HepG2 (cell line): ENCODE measurements at regions not wholly inside any gene's neighbourhood (a gene's known extent, or its start where the extent isn't known, plus 50 kb on each side); places are given as distances from the start of the nearest gene placed in this dataset.

Experiments used
- GTF2F1 ChIP-seq: fragments of 150-350 bp; IDR thresholded peaks from 2 replicates; pipeline ENCODE4 v1.6.1; 2014; ENCODE audit warnings: low read length
- JUND ChIP-seq: sonication (generic); formaldehyde crosslinking; IDR thresholded peaks from 2 replicates; pipeline ENCODE4 v1.8.0; 2022; ENCODE audit warnings: mild to moderate bottlenecking, missing genetic modification reagents
- NFYB ChIP-seq: sonication (generic); formaldehyde crosslinking; IDR thresholded peaks from 2 replicates; pipeline ENCODE4 v1.4.0; 2020; ENCODE audit warnings: missing genetic modification reagents
- TBP ChIP-seq: sonication (generic); formaldehyde crosslinking; IDR thresholded peaks from 2 replicates; pipeline ENCODE4 v1.5.0; 2020; ENCODE audit warnings: missing genetic modification reagents
- ZNF138 ChIP-seq: sonication (generic); formaldehyde crosslinking; IDR thresholded peaks from 2 replicates; pipeline ENCODE4 v1.5.0; 2020; ENCODE audit warnings: mild to moderate bottlenecking, low read depth, missing genetic modification reagents
- ZNF282 ChIP-seq: fragments of 450-650 bp; IDR thresholded peaks from 2 replicates; pipeline ENCODE4 v1.6.1; 2018; ENCODE audit not compliant: partially characterized antibody
- ZNF761 ChIP-seq: sonication (generic); formaldehyde crosslinking; conservative IDR thresholded peaks from 2 replicates; pipeline ENCODE4 v1.4.0; 2020; ENCODE audit warnings: mild to moderate bottlenecking, missing genetic modification reagents
- ZSCAN12 ChIP-seq: sonication (generic); formaldehyde crosslinking; IDR thresholded peaks from 2 replicates; pipeline ENCODE4 v1.9.0; 2021; ENCODE audit warnings: mild to moderate bottlenecking, missing genetic modification reagents
- TF ChIP-seq, protein P1 (sequence below): sonication (generic); formaldehyde crosslinking; IDR thresholded peaks from 2 replicates; pipeline ENCODE4 v1.9.0; 2022; ENCODE audit warnings: missing genetic modification reagents, mild to moderate bottlenecking, borderline replicate concordance
- TF ChIP-seq, protein P2 (sequence below): IDR thresholded peaks from 2 replicates; pipeline ENCODE4 v1.6.1; 2016; ENCODE audit warnings: low read depth, control low read depth
- TF ChIP-seq, protein P3 (sequence below): sonication (generic); formaldehyde crosslinking; IDR thresholded peaks from 2 replicates; pipeline ENCODE4 v1.5.0; 2020; ENCODE audit warnings: mild to moderate bottlenecking, missing genetic modification reagents, moderate library complexity
- TF ChIP-seq, protein P4 (sequence below): IDR thresholded peaks from 2 replicates; pipeline ENCODE4 v1.6.1; 2012; ENCODE audit warnings: inconsistent platforms

DNA sequence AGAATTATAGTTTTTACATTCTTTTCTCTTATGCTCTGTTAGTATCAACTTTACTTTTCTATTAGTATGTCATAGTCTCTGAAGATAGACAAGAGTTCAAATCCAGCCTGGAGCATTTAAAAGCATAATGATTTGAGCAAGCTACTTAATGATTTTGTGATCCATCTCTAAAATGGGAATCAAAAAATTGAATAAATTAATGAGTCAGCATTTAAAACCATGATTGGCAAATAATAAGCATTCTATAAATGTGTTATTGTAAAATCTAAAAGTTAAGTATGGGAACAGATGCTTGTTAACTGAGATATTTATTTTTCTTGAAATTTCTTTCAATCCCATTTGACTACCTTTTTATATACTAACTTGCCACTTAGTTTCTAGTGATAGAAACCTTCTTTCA lies 391.6 kb downstream of the PCDH7 start:
- TF ChIP-seq, protein P1, sequence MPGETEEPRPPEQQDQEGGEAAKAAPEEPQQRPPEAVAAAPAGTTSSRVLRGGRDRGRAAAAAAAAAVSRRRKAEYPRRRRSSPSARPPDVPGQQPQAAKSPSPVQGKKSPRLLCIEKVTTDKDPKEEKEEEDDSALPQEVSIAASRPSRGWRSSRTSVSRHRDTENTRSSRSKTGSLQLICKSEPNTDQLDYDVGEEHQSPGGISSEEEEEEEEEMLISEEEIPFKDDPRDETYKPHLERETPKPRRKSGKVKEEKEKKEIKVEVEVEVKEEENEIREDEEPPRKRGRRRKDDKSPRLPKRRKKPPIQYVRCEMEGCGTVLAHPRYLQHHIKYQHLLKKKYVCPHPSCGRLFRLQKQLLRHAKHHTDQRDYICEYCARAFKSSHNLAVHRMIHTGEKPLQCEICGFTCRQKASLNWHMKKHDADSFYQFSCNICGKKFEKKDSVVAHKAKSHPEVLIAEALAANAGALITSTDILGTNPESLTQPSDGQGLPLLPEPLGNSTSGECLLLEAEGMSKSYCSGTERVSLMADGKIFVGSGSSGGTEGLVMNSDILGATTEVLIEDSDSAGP (CRISPR knock-in tag), result no peak
- TF ChIP-seq ZNF138 (CRISPR knock-in tag), result no peak
- TF ChIP-seq, protein P2, sequence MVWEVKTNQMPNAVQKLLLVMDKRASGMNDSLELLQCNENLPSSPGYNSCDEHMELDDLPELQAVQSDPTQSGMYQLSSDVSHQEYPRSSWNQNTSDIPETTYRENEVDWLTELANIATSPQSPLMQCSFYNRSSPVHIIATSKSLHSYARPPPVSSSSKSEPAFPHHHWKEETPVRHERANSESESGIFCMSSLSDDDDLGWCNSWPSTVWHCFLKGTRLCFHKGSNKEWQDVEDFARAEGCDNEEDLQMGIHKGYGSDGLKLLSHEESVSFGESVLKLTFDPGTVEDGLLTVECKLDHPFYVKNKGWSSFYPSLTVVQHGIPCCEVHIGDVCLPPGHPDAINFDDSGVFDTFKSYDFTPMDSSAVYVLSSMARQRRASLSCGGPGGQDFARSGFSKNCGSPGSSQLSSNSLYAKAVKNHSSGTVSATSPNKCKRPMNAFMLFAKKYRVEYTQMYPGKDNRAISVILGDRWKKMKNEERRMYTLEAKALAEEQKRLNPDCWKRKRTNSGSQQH, result no peak
- no peak for TF ChIP-seq TBP (CRISPR knock-in tag)
- TF ChIP-seq ZNF282, result no peak
- TF ChIP-seq NFYB (CRISPR knock-in tag), result no peak
- TF ChIP-seq ZNF761, result no peak
- TF ChIP-seq, protein P3, sequence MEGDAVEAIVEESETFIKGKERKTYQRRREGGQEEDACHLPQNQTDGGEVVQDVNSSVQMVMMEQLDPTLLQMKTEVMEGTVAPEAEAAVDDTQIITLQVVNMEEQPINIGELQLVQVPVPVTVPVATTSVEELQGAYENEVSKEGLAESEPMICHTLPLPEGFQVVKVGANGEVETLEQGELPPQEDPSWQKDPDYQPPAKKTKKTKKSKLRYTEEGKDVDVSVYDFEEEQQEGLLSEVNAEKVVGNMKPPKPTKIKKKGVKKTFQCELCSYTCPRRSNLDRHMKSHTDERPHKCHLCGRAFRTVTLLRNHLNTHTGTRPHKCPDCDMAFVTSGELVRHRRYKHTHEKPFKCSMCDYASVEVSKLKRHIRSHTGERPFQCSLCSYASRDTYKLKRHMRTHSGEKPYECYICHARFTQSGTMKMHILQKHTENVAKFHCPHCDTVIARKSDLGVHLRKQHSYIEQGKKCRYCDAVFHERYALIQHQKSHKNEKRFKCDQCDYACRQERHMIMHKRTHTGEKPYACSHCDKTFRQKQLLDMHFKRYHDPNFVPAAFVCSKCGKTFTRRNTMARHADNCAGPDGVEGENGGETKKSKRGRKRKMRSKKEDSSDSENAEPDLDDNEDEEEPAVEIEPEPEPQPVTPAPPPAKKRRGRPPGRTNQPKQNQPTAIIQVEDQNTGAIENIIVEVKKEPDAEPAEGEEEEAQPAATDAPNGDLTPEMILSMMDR (CRISPR knock-in tag), result no peak
- TF ChIP-seq GTF2F1, result no peak
- no peak for TF ChIP-seq JUND (CRISPR knock-in tag)
- no peak for TF ChIP-seq ZSCAN12 (CRISPR knock-in tag)
- TF ChIP-seq, protein P4, sequence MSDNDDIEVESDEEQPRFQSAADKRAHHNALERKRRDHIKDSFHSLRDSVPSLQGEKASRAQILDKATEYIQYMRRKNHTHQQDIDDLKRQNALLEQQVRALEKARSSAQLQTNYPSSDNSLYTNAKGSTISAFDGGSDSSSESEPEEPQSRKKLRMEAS, result no peak
